Adrenal gland (tissue), 5 donors: ENCODE measurements at regions not wholly inside any gene's neighbourhood (a gene's known extent, or its start where the extent isn't known, plus 50 kb on each side); places are given as distances from the start of the nearest gene placed in this dataset.

Source experiments
- POLR2A ChIP-seq, 2 donors: fragments of 450-650 bp; IDR thresholded peaks; one replicate each; pipeline ENCODE4 v1.6.1; 2017; ENCODE audit warnings: antibody characterized with exemption in 2 of 2, mild to moderate bottlenecking in 2 of 2, moderate library complexity in 1 of 2
- TF ChIP-seq, protein P1 (sequence below), 6 experiments: fragments of 450-650 bp in 4 of 6; fragments of 200-600 bp in 2 of 6; sonication (generic) in 1 of 6; IDR thresholded peaks; 1 replicate in 5 of 6; 2 replicates in 1 of 6; pipeline versions ENCODE4 v1.5.1 to v1.8.0; 2016 to 2021; ENCODE audit warnings: antibody characterized with exemption in 6 of 6, mild to moderate bottlenecking in 2 of 6, moderate library complexity in 1 of 6
- donor health status: DM: no; HTN: no; CAD: no.

DNA sequence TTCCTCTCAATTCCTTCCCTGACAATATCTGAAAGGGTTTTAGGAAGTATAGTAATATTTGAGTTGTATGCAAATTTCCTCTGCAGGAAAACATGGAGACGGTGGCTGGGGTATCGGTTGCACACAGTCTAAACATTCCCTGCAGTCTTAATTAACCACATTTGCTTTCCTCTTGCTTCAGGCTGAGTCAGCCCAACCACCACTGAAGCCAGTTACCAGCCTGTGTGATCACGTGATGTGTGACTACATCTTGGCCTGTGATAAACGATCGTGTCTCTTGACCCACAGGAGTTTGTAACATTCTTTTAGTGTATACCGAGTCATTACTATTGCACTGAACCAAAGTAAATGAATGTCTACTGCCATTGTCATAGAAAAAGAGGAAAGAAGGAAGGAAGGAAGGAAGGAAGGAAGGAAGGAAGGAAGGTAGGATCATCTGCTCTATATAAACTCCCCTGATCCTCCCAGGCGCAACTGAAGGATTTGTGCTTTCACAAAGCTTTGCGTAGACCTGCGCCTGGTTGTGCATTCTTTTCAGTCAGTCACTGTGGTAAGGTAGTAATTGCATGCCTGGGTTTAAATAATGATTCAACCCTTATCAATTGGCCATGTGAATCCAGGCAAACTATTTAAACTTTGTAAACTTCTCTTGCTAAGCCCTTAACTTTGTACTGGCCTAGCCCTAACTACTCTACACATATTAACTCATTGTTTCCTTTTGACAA, 280.6 kb upstream of the SALL1 start:
- TF ChIP-seq, protein P1, sequence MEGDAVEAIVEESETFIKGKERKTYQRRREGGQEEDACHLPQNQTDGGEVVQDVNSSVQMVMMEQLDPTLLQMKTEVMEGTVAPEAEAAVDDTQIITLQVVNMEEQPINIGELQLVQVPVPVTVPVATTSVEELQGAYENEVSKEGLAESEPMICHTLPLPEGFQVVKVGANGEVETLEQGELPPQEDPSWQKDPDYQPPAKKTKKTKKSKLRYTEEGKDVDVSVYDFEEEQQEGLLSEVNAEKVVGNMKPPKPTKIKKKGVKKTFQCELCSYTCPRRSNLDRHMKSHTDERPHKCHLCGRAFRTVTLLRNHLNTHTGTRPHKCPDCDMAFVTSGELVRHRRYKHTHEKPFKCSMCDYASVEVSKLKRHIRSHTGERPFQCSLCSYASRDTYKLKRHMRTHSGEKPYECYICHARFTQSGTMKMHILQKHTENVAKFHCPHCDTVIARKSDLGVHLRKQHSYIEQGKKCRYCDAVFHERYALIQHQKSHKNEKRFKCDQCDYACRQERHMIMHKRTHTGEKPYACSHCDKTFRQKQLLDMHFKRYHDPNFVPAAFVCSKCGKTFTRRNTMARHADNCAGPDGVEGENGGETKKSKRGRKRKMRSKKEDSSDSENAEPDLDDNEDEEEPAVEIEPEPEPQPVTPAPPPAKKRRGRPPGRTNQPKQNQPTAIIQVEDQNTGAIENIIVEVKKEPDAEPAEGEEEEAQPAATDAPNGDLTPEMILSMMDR (IDR thresholded peaks at IDR 0.05), result no peak
- TF ChIP-seq POLR2A (IDR thresholded peaks at IDR 0.05), result no peak
